ENCODE measurements at regions not wholly inside any gene's neighbourhood (a gene's known extent, or its start where the extent isn't known, plus 50 kb on each side); places are given as distances from the start of the nearest gene placed in this dataset.
"Not testable (repeated sequence)": the region's sequence is repeated elsewhere in the genome, so short reads cannot be mapped to it uniquely, and the experiment has no call there.

GRCh38 chr18:9022397-9023155 lies 79.9 kb upstream of the NDUFV2 start:
- TF ChIP-seq, protein P1, sequence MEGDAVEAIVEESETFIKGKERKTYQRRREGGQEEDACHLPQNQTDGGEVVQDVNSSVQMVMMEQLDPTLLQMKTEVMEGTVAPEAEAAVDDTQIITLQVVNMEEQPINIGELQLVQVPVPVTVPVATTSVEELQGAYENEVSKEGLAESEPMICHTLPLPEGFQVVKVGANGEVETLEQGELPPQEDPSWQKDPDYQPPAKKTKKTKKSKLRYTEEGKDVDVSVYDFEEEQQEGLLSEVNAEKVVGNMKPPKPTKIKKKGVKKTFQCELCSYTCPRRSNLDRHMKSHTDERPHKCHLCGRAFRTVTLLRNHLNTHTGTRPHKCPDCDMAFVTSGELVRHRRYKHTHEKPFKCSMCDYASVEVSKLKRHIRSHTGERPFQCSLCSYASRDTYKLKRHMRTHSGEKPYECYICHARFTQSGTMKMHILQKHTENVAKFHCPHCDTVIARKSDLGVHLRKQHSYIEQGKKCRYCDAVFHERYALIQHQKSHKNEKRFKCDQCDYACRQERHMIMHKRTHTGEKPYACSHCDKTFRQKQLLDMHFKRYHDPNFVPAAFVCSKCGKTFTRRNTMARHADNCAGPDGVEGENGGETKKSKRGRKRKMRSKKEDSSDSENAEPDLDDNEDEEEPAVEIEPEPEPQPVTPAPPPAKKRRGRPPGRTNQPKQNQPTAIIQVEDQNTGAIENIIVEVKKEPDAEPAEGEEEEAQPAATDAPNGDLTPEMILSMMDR (IDR thresholded peaks at IDR 0.05; ENCODE audit: poor library complexity, severe bottlenecking) = no peak
- ATAC-seq (ENCODE audit: low read depth) = 0 out of 3 replicates have a peak, but pooled peaks have one; percentile 22
- peaks cover 8% of the 10 kb centered on the region for H3K4me1 ChIP-seq (ENCODE audit: insufficient read depth, poor library complexity, severe bottlenecking)

DNA sequence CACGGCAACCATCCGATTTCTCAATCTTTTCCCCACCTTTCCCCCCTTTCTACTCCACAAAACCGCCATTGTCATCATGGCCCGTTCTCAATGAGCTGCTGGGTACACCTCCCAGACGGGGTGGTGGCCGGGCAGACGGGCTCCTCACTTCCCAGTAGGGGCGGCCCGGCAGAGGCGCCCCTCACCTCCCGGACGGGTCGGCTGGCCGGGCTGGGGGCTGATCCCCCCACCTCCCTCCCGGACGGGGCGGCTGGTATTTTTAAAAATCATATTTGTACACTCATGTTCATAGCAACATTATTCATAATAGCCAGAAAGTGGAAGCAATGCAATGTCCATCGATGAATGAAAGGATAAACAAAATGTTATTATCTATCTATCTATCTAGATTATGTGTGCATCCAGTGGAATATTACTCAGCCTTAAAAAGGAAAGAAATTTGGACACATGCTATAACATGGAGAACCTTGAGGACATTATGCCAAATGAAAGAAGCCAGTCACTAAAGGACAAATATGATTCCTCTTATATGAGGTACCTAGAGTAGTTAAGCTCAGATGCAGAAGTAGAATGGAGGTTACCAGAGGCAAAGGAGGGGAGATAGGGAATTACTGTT lies 78.4 kb upstream of the NDUFV2 start:
- not testable (repeated sequence) for H3K9me3 ChIP-seq (ENCODE audit: severe bottlenecking); H3K4me3 ChIP-seq (ENCODE audit: severe bottlenecking); H3K36me3 ChIP-seq (ENCODE audit: low read depth); DNase-seq (ENCODE audit: low spot score); H3K27ac ChIP-seq (ENCODE audit: poor library complexity, severe bottlenecking); H3K4me1 ChIP-seq (ENCODE audit: insufficient read depth, poor library complexity, severe bottlenecking); H3K27me3 ChIP-seq (ENCODE audit: insufficient read depth, poor library complexity, severe bottlenecking); ATAC-seq (ENCODE audit: low read depth)

More at GRCh38 chr18:9022397-9023155, 79.9 kb upstream of the NDUFV2 start:
- peaks cover 3% of the 10 kb centered on the region for H3K9me3 ChIP-seq (ENCODE audit: severe bottlenecking)
- no peaks in the 10 kb centered on the region for H3K36me3 ChIP-seq (ENCODE audit: low read depth)
- no peak for DNase-seq (ENCODE audit: low spot score)
- no peak overlapping the region for H3K4me3 ChIP-seq (ENCODE audit: severe bottlenecking)
- H3K27ac ChIP-seq (ENCODE audit: poor library complexity, severe bottlenecking) = no peak overlapping the region
- H3K27me3 ChIP-seq (ENCODE audit: insufficient read depth, poor library complexity, severe bottlenecking) = no peaks in the 10 kb centered on the region

- H3K27me3 ChIP-seq (ENCODE audit: insufficient read depth, poor library complexity, severe bottlenecking) = no peaks in the 10 kb centered on the region
Measured at GRCh38 chr18:9025091-9025838, 77.2 kb upstream of the NDUFV2 start.

GRCh38 chr18:9029131-9029530 lies 73.4 kb upstream of the NDUFV2 start:
- no peak for DNase-seq (ENCODE audit: low spot score)
- no peak overlapping the region for H3K4me3 ChIP-seq (ENCODE audit: severe bottlenecking)
- no peaks in the 10 kb centered on the region for H3K27me3 ChIP-seq (ENCODE audit: insufficient read depth, poor library complexity, severe bottlenecking)
- H3K36me3 ChIP-seq (ENCODE audit: low read depth) = no peaks in the 10 kb centered on the region
- TF ChIP-seq, protein P1 (IDR thresholded peaks at IDR 0.05; ENCODE audit: poor library complexity, severe bottlenecking) = no peak
- no peaks in the 10 kb centered on the region for H3K9me3 ChIP-seq (ENCODE audit: severe bottlenecking)
- no peak for ATAC-seq (ENCODE audit: low read depth)
- peaks cover 4% of the 10 kb centered on the region for H3K4me1 ChIP-seq (ENCODE audit: insufficient read depth, poor library complexity, severe bottlenecking)
- no peak overlapping the region for H3K27ac ChIP-seq (ENCODE audit: poor library complexity, severe bottlenecking)

More at GRCh38 chr18:9025091-9025838, 77.2 kb upstream of the NDUFV2 start:
- no peak for DNase-seq (ENCODE audit: low spot score)
- Histone ChIP-seq H3K4me3 (ENCODE audit: severe bottlenecking) (no peak overlapping the region), H3K4me1 (ENCODE audit: insufficient read depth, poor library complexity, severe bottlenecking) (no peaks in the 10 kb centered on the region), H3K36me3 (ENCODE audit: low read depth) (no peaks in the 10 kb centered on the region), H3K9me3 (ENCODE audit: severe bottlenecking) (no peaks in the 10 kb centered on the region), H3K27ac (ENCODE audit: poor library complexity, severe bottlenecking) (no peak overlapping the region)
- TF ChIP-seq, protein P1 (IDR thresholded peaks at IDR 0.05; ENCODE audit: poor library complexity, severe bottlenecking) = no peak
- peak; percentile 97 for ATAC-seq (ENCODE audit: low read depth)

- TF ChIP-seq, protein P1 (IDR thresholded peaks at IDR 0.05; ENCODE audit: poor library complexity, severe bottlenecking) = no peak
- no peaks in the 10 kb centered on the region for H3K9me3 ChIP-seq (ENCODE audit: severe bottlenecking)
- no peaks in the 10 kb centered on the region for H3K27me3 ChIP-seq (ENCODE audit: insufficient read depth, poor library complexity, severe bottlenecking)
- no peaks in the 10 kb centered on the region for H3K36me3 ChIP-seq (ENCODE audit: low read depth)
- H3K4me3 ChIP-seq (ENCODE audit: severe bottlenecking) = no peak overlapping the region
- ATAC-seq (ENCODE audit: low read depth) (no peak), DNase-seq (ENCODE audit: low spot score) (no peak)
- H3K27ac ChIP-seq (ENCODE audit: poor library complexity, severe bottlenecking) = no peak overlapping the region
- H3K4me1 ChIP-seq (ENCODE audit: insufficient read depth, poor library complexity, severe bottlenecking) = peaks cover 4% of the 10 kb centered on the region
Measured at GRCh38 chr18:9032519-9032918, 70.0 kb upstream of the NDUFV2 start.

Data from RWPE2 (cell line).